ENCODE measurements at regions not wholly inside any gene's neighbourhood (a gene's known extent, or its start where the extent isn't known, plus 50 kb on each side); places are given as distances from the start of the nearest gene placed in this dataset.
A peak's percentile ranks its signal among the peaks of the same experiment; 100 is the strongest.

DNA sequence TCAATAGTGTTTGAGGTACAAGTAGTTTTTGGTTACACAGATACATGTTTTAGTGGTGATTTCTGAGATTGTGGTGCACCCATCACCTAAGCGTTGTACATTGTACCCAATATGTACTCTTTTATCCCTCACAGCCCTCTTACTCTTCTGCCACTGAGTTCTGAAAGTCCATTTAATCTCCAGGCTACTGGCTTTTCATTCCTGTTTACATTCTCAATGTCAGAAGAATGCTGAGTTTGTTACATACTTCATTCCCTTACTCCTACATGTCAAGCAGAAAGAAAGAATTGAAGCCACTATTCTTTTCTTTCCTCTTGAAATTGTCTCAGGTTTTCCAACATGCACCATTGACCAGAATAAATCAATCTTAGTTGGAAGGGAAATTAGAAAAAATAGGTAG, 1565.9 kb downstream of the PLA2G4A start:
- no peak for DNase-seq (ENCODE audit: low read depth in 2 of 2)

DNA sequence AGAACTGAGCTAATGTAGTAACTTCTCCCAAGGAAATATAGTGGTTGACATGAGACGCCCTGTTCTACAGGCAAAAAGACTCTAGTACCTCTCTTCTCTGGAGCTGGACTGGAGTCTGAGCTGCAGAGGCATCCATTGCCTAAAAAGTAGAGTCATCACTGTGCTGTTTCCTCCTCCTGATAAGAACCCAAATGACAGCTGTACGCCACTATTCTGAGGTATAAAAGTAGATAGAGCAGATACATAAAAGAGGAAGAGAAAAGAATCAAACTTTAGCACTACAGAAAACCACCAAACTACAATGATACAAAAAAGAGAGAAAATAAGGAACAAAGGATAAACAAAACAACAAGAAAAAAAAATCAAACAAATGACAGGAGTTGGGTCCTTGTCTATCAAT, 1568.8 kb downstream of the PLA2G4A start:
- DNase-seq (ENCODE audit: low read depth in 2 of 2): no peak

GRCh38 chr1:188402986-188403385, 1574.2 kb downstream of the PLA2G4A start:
- DNase-seq (ENCODE audit: low read depth in 2 of 2): no peak

DNA sequence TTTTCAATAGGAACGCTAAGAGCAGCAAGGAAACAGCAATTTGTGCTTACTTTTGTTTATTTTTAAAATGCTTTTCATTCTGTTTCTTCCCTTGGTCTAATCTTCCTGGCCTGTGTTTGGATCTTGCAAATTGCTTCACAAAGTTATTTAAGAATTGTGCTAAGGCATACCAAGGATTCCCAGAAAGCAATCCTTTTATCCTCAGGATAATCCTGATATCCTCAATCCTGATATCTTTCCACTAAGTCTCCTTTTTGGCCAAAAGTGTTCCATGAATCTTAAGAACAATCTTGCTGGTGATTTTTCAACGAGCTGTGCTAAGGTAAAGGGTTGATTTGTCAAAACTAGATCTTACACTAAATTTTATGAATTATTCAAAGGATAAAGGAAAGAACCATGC, 1577.9 kb downstream of the PLA2G4A start:
- DNase-seq (ENCODE audit: low read depth in 2 of 2): no peak

DNA sequence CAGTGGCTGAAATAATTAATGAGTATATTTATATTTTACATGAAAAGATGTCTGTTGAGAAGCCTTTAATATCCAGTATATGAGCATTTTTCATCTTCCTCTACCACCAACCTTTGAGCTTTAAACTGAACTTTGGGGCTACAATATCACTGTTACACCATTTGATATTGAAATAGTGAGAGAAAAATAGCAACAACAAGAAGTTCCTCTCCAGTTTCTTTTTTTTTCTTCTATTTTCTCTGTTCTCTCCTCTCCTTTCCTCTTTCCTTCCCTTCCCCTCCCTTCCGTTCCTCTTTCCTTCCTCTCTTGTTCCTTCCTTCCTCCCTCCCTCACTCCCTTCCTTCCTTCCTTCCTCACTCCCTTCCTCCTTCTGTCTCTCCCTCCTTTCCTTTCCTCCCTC, 1591.4 kb downstream of the PLA2G4A start:
- DNase-seq (ENCODE audit: low read depth in 2 of 2): no peak

DNA sequence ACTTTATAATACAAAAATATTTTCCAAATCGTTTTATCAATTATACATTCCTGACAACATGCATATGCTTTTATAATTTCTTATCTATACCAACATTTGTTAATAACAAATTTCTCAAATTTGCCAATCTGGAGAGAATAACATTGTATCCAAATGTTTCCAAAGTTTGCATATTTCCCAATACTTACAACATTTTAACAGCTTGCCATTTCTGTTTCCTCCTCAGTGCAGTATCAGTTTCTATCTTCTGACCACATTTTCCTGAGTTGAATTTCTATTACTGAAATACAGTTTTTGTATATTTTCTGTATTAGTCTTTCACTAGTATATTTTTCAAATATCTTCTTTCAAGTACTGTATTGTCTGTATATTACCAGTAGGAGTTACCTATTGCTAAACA, 1594.3 kb downstream of the PLA2G4A start:
- no peak for DNase-seq (ENCODE audit: low read depth in 2 of 2)

GRCh38 chr1:188424176-188424575, 1595.4 kb downstream of the PLA2G4A start:
- DNase-seq (ENCODE audit: low read depth in 2 of 2): no peak

GRCh38 chr1:188425687-188426086, 1596.9 kb downstream of the PLA2G4A start:
- peak in 1 of 2 donors; percentile 36 for DNase-seq (ENCODE audit: low read depth in 2 of 2)

- DNase-seq (ENCODE audit: low read depth in 2 of 2): no peak
These were observed 1597.8 kb downstream of the PLA2G4A start for GRCh38 chr1:188426561-188426960.

DNA sequence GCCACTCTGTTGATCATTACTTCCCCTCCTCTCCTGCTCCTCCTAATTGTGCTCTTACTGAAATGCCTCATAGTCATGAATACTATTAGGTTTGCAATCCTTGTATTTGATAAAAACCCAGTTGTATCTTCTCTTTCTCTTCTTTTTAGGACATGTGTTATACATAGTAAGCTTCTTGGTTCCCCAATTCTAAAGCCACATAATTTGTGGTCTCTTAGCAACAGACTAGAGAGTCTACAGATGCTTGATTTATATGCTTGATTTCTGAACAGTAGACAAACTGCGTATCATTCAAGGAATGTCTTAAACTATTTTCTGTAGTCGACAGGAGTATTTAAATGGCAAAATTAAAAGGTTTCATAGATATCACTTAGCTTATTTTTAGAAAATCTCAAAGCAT, 1598.9 kb downstream of the PLA2G4A start:
- no peak for DNase-seq (ENCODE audit: low read depth in 2 of 2)

DNA sequence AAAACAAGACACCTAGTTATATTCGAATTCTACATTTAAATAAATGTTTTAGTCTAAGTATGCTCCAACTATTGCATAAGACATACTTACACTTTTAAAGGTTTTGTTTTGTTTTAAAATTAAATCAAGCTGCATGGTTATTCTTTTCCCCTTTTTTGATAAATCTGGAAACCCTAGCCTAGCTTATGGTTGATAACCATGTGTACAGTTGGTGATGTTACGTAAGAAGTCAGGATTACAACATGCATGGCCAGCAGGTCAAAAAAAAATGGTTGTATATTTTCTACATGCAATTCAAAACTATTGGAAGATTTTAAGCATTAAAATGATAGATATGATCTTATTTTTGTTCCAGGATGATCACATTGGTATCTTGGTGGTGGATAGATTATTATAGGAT, 1600.6 kb downstream of the PLA2G4A start:
- no peak for DNase-seq (ENCODE audit: low read depth in 2 of 2)

DNA sequence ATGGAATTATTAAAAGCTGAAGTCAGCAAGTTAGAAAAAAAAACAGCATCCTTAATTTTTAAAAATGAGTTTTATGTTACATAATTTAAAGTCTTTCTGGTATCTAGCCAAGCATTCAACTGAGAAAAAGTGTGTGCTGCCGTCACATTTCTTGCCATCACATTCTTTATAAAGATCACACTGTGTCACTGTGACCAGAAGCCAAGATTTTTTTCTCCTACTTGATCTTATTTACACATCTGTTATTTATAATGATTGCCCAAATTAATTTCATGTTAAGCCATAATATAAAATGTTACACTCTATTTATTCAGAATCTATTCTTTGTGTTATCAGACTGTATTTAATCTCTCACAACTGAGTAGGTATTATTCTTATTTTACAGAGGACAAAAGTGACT, 1603.7 kb downstream of the PLA2G4A start:
- DNase-seq (ENCODE audit: low read depth in 2 of 2): no peak

GRCh38 chr1:188433425-188433824, 1604.7 kb downstream of the PLA2G4A start:
- no peak for DNase-seq (ENCODE audit: low read depth in 2 of 2)

- DNase-seq (ENCODE audit: low read depth in 2 of 2): no peak
These were observed 1615.8 kb downstream of the PLA2G4A start for GRCh38 chr1:188444526-188444925.

DNA sequence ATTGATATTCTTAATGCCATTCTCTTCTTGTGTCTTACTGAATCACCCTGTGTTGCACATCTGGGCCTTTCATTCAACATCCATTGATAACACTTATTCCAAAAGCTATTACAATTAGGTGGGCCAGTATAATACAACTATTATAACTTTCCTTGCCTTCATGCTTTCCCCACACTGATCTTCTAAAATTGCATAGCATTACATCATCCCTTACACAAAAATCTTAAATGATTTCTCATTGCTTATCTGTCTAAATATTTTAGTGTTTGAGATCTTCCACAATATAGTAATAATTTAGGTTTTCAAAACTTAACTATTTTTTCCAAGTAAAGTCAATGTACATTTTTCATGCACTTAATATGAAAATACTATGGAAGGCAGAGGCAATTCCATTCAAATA, 1634.1 kb downstream of the PLA2G4A start:
- no peak for DNase-seq (ENCODE audit: low read depth in 2 of 2)

GRCh38 chr1:188463919-188464318, 1635.2 kb downstream of the PLA2G4A start:
- DNase-seq (ENCODE audit: low read depth in 2 of 2): peak in 1 of 2 donors; percentile 2

DNA sequence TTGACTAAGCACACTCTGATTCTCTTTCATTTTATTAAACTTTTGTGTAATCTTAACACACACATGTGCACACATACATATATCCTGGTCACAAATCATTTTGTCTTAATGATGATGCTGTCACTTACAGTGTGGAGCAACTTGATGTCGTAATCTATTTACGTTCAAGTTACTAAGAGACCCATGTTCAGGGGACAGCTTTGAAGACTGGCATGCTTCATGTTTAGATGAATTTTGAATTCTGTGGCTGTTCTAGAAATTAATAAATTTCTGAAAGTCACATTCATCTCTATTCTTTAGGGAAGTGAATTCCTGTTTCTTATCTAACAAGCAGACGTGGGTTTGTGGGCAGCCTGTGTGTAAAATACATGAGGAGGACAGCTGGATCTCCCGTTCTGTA, 1637.8 kb downstream of the PLA2G4A start:
- DNase-seq (ENCODE audit: low read depth in 2 of 2): no peak

DNA sequence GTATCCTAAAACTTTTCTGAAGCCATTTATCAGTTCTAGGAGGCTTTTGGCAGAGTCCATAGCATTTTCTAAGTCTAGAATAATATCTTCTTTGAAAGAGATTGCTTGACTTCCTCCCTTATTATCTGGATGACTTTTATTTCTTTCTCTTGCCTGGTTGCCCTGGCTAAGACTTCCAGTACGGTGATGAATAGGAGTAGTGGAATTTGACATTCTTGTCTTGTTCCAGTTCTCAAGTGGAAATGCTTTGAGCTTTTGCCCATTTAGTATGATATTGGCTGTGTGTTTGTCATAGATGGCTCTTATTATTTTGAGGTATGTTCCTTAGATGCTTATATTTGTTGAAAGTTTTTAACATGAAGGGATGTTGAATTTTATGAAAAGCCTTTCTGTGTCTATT, 1647.9 kb downstream of the PLA2G4A start:
- DNase-seq (ENCODE audit: low read depth in 2 of 2): peak in 1 of 2 donors; percentile 1

DNA sequence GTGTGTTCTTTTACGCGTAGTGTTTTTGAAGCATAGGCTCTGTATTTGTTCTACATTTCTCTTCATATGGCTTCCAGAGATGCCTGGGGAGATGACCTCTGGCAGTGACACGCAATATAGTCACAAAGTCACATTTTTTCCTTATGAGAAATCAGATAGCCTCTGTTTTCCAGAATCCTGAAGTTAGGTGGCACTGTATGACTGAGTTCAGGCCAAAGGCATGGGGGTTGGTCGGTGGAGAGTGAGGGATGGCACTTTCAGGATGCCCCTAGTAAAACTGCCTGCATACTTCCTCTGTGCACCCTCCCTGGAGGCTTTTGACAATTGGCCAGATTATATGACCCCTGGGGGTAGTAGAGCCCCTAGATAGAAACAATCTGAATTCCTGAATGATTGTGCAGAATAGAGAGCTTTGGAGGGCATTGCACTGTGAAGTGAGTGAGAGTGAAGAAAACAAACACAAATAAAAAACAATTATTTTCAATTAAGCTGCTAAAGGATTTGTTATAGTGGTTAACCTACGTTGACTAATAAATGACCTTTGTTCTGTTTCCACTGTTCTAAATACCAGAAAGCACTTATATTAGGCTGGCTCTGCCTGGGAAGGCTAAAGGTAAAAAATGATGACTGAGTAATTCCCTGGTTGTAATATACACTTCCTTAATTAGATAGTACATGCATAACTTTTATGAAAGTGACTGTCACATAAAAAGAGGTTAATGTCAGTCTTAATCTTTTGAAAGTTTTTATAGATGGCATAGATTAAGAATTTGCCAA, 1660.8 kb downstream of the PLA2G4A start:
- DNase-seq (ENCODE audit: low read depth in 2 of 2): peak; percentile 44 to 55

GRCh38 chr1:188496506-188496905, 1667.8 kb downstream of the PLA2G4A start:
- DNase-seq (ENCODE audit: low read depth in 2 of 2): no peak

- no peak for DNase-seq (ENCODE audit: low read depth in 2 of 2)
These were observed 1668.3 kb downstream of the PLA2G4A start for GRCh38 chr1:188497020-188497419.

DNA sequence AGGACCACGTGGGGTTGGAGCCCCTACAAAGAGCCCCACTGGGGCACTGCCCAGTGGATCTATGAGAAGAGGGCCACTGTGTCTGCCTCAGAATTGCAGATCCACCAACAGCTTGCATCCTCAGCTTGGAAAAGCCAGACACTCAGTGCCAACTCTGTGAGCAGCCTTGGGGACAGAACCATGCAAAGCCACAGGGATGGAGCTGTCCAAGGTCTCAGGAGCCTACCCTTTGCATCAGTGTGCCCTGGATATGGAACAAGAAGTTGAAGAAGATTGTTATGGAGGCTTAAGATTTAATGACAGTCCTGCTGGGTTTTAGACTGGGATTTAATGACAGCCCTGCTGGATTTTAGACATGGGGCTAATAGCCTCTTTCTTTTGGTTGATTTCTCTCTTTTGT, 1670.9 kb downstream of the PLA2G4A start:
- DNase-seq (ENCODE audit: low read depth in 2 of 2): peak in 1 of 2 donors; percentile 44

DNA sequence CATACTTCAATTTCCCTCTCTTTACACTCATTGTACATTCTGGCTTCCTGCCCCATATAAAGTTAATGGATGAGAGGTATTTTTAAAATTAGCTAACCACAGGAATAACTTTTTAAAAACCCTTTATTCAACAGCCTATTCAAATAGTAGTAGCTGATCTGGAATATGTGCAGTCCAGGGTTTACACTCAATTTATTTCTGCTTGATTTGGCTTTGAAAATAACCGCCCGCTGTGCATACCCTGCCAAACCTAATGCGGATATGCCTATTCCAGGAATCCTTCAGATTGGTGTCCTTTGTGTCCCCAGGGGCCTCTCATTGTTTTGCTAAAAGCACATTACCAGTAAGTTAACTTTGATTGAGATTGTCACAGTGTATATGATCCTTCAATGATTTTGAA, 1686.2 kb downstream of the PLA2G4A start:
- no peak for DNase-seq (ENCODE audit: low read depth in 2 of 2)

GRCh38 chr1:188517139-188517538, 1688.4 kb downstream of the PLA2G4A start:
- no peak for DNase-seq (ENCODE audit: low read depth in 2 of 2)
